GM19372 (cell line): ENCODE measurements at regions not wholly inside any gene's neighbourhood (a gene's known extent, or its start where the extent isn't known, plus 50 kb on each side); places are given as distances from the start of the nearest gene placed in this dataset.
"Not testable (repeated sequence)": the region's sequence is repeated elsewhere in the genome, so short reads cannot be mapped to it uniquely, and the experiment has no call there.

Source experiments
- ATAC-seq: cut with Tn5 transposase; IDR thresholded peaks from one replicate; pipeline ENCODE4 v1.9.1; 2021; ENCODE audit warnings: mild to moderate bottlenecking, low read depth, moderate library complexity; ENCODE audit not compliant: unreplicated experiment

DNA sequence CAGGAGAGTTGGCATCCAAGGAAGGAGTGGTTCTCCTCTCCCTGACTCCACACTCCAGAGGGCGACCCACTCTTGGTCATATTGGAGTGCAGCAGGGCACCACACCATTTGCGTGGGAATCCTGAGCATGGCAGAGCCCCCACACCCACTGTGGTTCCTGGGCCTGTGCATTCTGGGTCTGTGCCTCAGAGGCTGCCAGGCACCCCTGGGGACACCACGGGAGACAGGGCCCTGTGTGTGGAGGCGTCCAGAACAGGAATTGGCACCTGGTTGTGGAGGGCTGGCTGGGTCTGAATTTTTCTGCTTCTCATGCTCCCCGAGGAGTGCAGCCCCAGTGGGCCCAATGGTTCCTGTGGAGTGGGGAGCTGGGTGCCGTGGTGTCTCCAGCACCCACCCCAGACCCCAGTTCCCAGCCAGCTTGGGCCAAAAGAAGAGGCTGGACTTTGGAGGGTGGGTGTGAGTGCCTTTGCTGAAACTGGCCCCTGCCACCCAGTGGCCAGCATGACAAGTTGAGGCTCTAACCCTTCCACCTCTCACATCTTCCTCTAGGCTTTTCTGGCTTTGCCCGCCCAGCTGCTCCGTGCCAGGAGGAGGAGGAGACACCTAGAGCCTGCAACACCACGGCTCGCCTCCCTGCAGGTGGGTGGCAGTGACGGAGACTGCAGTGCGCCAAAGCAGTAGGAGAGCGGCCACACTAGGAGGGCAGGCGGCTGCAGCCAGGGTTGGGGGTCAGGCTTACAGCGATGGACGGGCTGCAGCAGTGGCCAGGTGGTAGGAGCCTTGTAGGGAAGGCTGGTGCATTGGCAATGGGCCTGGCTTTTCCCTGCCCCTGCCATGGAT, 250.7 kb downstream of the TP53TG3F start:
- ATAC-seq: not testable (repeated sequence)

- ATAC-seq: not testable (repeated sequence)
These were observed 251.3 kb downstream of the TP53TG3F start for GRCh38 chr16:33710696-33711087.

DNA sequence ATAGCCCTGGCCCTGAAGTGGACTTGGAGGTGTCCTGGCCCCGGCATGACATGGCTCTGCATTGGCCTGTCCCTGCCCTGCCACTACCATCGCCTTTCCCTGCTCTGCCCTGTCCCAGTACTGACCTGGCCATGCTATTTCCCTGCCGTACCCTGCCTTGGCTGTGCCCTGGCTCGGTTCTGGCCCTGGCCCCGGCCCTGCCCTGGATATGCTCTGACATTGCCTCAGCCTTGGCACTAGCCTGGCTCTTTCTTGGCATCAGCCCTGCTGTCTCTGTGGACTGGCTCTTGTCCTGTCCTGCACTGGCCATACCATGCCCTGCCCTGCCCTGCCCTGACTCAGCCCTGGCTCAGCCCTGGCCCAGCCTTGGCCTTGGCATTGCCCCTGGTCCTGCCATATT, 252.2 kb downstream of the TP53TG3F start:
- ATAC-seq: not testable (repeated sequence)

DNA sequence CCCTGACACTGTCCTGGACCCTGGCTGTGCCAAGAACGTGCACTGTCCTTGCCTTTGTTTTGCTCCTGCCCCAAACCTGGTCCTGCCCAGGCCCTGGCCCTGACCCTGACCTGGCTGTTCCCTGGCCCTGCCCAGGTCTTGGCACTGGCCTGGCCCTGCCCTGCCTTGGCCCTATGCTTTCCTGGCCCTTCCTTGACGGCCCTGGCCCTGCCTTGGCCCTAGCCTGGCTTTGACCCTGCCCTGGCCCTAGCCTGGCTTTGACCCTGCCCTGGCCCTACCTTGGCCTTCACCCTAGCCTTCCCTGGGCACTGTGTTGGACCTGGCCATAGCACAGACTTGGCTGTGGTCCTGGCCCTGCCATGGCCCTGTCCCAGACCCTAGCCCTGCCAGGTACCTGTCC, 252.9 kb downstream of the TP53TG3F start:
- ATAC-seq: not testable (repeated sequence)

GRCh38 chr16:33712851-33713709, 253.7 kb downstream of the TP53TG3F start:
- not testable (repeated sequence) for ATAC-seq

DNA sequence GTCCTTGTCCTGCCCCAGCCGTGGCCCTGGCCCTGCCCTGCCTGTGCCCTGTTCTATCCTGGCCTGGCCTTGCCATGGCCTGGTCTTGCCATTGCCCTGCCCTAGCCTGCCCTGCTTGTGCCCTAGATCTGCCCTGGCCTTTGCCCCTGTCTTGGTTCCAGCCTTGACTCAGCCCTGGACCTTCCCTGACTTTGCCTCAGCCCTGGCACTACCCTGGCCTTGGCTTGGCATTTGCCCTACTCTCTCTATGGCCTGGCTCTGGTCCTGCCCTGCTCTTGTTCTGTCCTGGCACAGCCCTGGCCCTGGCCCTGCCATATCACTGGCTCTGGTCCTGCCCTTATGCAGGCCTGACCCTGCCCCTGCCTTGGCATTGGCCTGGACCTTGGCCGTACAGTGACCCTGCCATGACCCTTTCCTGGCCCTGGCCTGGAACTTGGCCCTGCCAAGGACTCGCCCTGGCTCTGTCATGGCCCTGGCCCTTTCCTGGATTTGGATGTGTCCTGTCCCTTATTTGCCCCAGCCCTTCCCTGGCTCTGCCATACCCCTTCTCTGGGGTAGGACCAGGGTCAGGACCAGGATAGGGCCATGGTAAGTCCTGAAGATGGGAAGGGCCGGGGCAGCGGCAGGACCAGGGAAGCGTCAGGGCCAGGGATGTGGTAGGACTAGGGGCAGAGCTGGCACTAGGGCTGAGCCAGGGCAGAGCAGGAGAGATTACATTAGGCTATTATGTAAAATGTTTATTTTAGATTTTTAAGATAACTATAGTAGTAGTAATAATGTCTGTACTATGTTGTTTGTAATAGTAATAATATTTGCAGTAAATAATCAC, 254.5 kb downstream of the TP53TG3F start:
- not testable (repeated sequence) for ATAC-seq

DNA sequence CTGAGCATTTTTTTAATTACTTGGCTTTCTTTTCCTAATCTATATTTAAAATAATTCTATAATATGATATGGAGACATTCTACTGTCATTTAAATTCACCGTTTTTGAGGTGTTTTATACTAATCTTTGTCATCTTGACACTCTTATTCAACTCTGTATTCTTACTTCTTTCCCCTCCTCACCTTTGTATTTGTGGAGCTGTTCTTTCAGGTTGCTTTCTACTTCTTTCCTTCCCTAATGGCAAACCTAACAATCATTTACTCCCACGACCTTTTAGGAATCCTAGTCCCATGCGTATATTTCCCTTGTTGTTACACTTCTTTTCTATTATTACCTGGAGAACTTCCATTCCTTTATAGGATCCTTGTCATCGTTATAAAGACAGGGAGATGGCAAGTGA, 271.8 kb downstream of the TP53TG3F start:
- not testable (repeated sequence) for ATAC-seq

- ATAC-seq: not testable (repeated sequence)
These were observed 275.2 kb downstream of the TP53TG3F start for GRCh38 chr16:33734650-33735049.

- ATAC-seq: not testable (repeated sequence)
These were observed 307.7 kb downstream of the TP53TG3F start for GRCh38 chr16:33766869-33767765.

GRCh38 chr16:33768710-33769109, 309.3 kb downstream of the TP53TG3F start:
- ATAC-seq: not testable (repeated sequence)

- not testable (repeated sequence) for ATAC-seq
These were observed 309.9 kb downstream of the TP53TG3F start for GRCh38 chr16:33769180-33769846.

DNA sequence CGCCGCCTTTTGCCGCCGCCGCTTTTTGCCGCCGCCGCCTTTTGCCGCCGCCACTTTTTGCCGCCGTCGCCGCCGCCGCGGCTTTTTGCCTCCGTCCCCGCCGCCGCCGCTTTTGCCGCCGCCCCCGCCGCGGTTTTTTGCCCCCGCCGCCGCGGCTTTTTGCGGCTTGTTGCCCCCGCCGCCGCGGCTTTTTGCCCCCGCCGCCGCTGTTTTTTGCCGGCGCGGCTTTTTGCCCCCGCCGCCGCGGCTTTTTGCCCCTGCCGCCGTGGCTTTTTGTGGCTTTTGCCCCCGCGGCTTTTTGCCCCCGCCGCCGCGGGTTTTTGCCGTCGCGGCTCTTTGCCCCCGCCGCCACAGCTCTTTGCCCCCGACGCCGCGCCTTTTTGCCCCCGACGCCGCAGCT, 311.1 kb downstream of the TP53TG3F start:
- ATAC-seq: not testable (repeated sequence)

- ATAC-seq: not testable (repeated sequence)
These were observed 311.8 kb downstream of the TP53TG3F start for GRCh38 chr16:33771211-33771610.

GRCh38 chr16:33773966-33774365, 314.6 kb downstream of the TP53TG3F start:
- not testable (repeated sequence) for ATAC-seq

GRCh38 chr16:33774724-33775123, 315.3 kb downstream of the TP53TG3F start:
- not testable (repeated sequence) for ATAC-seq

DNA sequence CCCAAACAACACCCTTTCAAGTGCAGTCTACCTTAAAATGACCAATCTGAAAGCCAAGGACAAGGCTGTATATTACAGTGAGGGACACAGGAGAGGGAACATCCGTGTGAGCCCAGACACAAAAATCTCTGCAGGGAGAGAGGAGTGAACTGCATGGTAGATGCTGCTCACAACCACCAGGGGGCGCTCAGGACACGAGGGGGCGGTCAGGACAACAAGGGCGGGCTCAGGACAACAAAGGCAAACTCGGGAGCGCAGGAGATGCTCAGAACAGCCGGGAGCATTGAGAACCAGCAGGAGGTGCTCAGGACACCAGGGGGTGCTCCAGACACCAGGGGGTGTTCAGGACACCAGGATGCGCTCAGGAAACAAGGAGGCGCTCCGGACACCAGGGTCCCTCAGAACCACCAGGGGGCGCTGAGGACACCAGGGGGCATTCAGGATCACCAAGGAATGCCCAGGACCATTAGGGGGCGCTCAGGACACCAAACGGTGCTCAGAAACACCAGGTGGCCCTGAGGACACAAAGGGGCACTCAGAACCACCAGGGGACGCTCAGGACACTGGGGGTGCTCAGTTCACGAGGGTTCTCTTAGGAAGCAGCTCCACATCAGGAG, 357.0 kb downstream of the TP53TG3F start:
- not testable (repeated sequence) for ATAC-seq

- not testable (repeated sequence) for ATAC-seq
These were observed 365.3 kb downstream of the TP53TG3F start for GRCh38 chr16:33824736-33825135.

- not testable (repeated sequence) for ATAC-seq
These were observed 368.1 kb downstream of the TP53TG3F start for GRCh38 chr16:33827522-33827921.
